GM23338 (cell line): ENCODE measurements at regions not wholly inside any gene's neighbourhood (a gene's known extent, or its start where the extent isn't known, plus 50 kb on each side); places are given as distances from the start of the nearest gene placed in this dataset.

ENCODE experiments used
- ATAC-seq: fragments of 200-7000 bp; cut with Tn5 transposase; 3 replicates; pipeline ENCODE4 v1.9.1; 2020
- DNase-seq: peaks from one replicate; pipeline ENCODE4 v3.0.0-alpha.2; 2015; ENCODE audit warnings: low spot score
- H2AFZ ChIP-seq: fragments of 200-600 bp; sonication (generic); 2 replicates; pipeline ENCODE4 v1.8.0; 2016; ENCODE audit warnings: antibody characterized with exemption, mild to moderate bottlenecking, moderate library complexity
- H3F3A ChIP-seq: fragments of 200-600 bp; sonication (generic); replicated peaks from 2 replicates; pipeline ENCODE4 v1.8.0; 2017; ENCODE audit warnings: antibody characterized with exemption, mixed run types, low read depth
- H3K27ac ChIP-seq: fragments of 200-600 bp; sonication (generic); 2 replicates; pipeline ENCODE4 v1.6.1; 2016; ENCODE audit warnings: low read depth
- H3K27me3 ChIP-seq: fragments of 200-600 bp; sonication (generic); 2 replicates; pipeline ENCODE4 v1.8.0; 2016; ENCODE audit warnings: mild to moderate bottlenecking, mixed run types, moderate library complexity; ENCODE audit not compliant: insufficient read depth
- H3K36me3 ChIP-seq: fragments of 200-600 bp; sonication (generic); 2 replicates; pipeline ENCODE4 v1.8.0; 2016; ENCODE audit warnings: mild to moderate bottlenecking; ENCODE audit not compliant: insufficient read depth
- H3K4me1 ChIP-seq: fragments of 200-600 bp; sonication (generic); 2 replicates; pipeline ENCODE4 v1.8.0; 2016; ENCODE audit warnings: mild to moderate bottlenecking, moderate library complexity; ENCODE audit not compliant: insufficient read depth
- H3K4me2 ChIP-seq: fragments of 200-600 bp; sonication (generic); 2 replicates; pipeline ENCODE4 v1.7.1; 2017; ENCODE audit warnings: mixed run types
- H3K4me3 ChIP-seq: fragments of 200-600 bp; sonication (generic); 2 replicates; pipeline ENCODE4 v1.6.1; 2016; ENCODE audit warnings: mixed run types
- H3K79me2 ChIP-seq: fragments of 200-600 bp; sonication (generic); replicated peaks from 2 replicates; pipeline ENCODE4 v1.8.0; 2017; ENCODE audit warnings: mild to moderate bottlenecking; ENCODE audit not compliant: insufficient read depth
- H3K9me2 ChIP-seq: fragments of 200-600 bp; sonication (generic); 2 replicates; pipeline ENCODE4 v1.8.0; 2017; ENCODE audit not compliant: insufficient read depth
- H4K20me1 ChIP-seq: fragments of 200-600 bp; sonication (generic); replicated peaks from 2 replicates; pipeline ENCODE4 v1.8.0; 2017; ENCODE audit warnings: mild to moderate bottlenecking; ENCODE audit not compliant: insufficient read depth
- H3K27ac Mint-ChIP-seq: 2 replicates; pipeline ENCODE4 v1.8.0; 2020; ENCODE audit warnings: inconsistent platforms, mild to moderate bottlenecking, moderate library complexity, mixed read lengths
- H3K27me3 Mint-ChIP-seq: 3 replicates; pipeline ENCODE4 v1.8.0; 2022; ENCODE audit warnings: low read depth, mild to moderate bottlenecking, moderate library complexity, mixed read lengths, inconsistent platforms; ENCODE audit not compliant: insufficient read depth, poor library complexity
- H3K36me3 Mint-ChIP-seq: 3 replicates; pipeline ENCODE4 v1.8.0; 2021; ENCODE audit warnings: low read depth, mild to moderate bottlenecking, inconsistent platforms, moderate library complexity, mixed read lengths
- H3K4me1 Mint-ChIP-seq: 3 replicates; pipeline ENCODE4 v1.8.0; 2020; ENCODE audit warnings: mild to moderate bottlenecking, inconsistent platforms, mixed read lengths
- H3K4me3 Mint-ChIP-seq: 3 replicates; pipeline ENCODE4 v1.8.0; 2021; ENCODE audit warnings: moderate library complexity, mild to moderate bottlenecking, inconsistent platforms, mixed read lengths
- H3K9me3 Mint-ChIP-seq: 3 replicates; pipeline ENCODE4 v1.8.0; 2020; ENCODE audit warnings: moderate library complexity, mild to moderate bottlenecking, inconsistent platforms, mixed read lengths
- CREB1 ChIP-seq: fragments of 250-450 bp; sonication (Bioruptor Pico); IDR thresholded peaks from 2 replicates; pipeline ENCODE4 v1.5.0; 2020; ENCODE audit warnings: low read depth, mild to moderate bottlenecking, moderate library complexity
- EZH2 ChIP-seq: fragments of 200-600 bp; sonication (generic); IDR thresholded peaks from one replicate; pipeline ENCODE4 v1.8.0; 2017; ENCODE audit warnings: antibody characterized with exemption, mild to moderate bottlenecking, low read depth; ENCODE audit not compliant: unreplicated experiment
- EZH2phosphoT487 ChIP-seq: fragments of 200-600 bp; sonication (generic); IDR thresholded peaks from one replicate; pipeline ENCODE4 v1.8.1; 2018; ENCODE audit warnings: antibody characterized with exemption; ENCODE audit not compliant: unreplicated experiment
- JUNB ChIP-seq: IDR thresholded peaks from one replicate; pipeline ENCODE4 v1.6.1; 2016; ENCODE audit warnings: antibody characterized with exemption; ENCODE audit not compliant: unreplicated experiment
- POLR2AphosphoS5 ChIP-seq: IDR thresholded peaks from 2 replicates; pipeline ENCODE4 v1.6.1; 2016; ENCODE audit warnings: antibody characterized with exemption, low read depth
- STAT1 ChIP-seq: IDR thresholded peaks from one replicate; pipeline ENCODE4 v1.6.1; 2016; ENCODE audit warnings: antibody characterized with exemption; ENCODE audit not compliant: unreplicated experiment
- ZNF114 ChIP-seq: fragments of 250-450 bp; sonication (Bioruptor Pico); IDR thresholded peaks from 2 replicates; pipeline ENCODE4 v1.5.0; 2020; ENCODE audit warnings: mild to moderate bottlenecking, moderate library complexity
- ZNF331 ChIP-seq: fragments of 250-450 bp; sonication (Bioruptor Pico); IDR thresholded peaks from 2 replicates; pipeline ENCODE4 v1.5.0; 2020; ENCODE audit warnings: low read depth, mild to moderate bottlenecking, moderate library complexity
- TF ChIP-seq, protein P1 (sequence below): IDR thresholded peaks from one replicate; pipeline ENCODE4 v1.6.1; 2018; ENCODE audit warnings: antibody characterized with exemption; ENCODE audit not compliant: unreplicated experiment
- TF ChIP-seq, protein P2 (sequence below), 2 experiments: fragments of 200-600 bp in 1 of 2; sonication (generic) in 1 of 2; conservative IDR thresholded peaks; 2 replicates each; pipeline versions ENCODE4 v1.5.1 to v1.6.1; 2016 to 2017; ENCODE audit warnings: antibody characterized with exemption in 2 of 2, low read depth in 2 of 2, mild to moderate bottlenecking in 2 of 2, moderate library complexity in 1 of 2
- TF ChIP-seq, protein P3 (sequence below): IDR thresholded peaks from 2 replicates; pipeline ENCODE4 v1.6.1; 2016; ENCODE audit warnings: antibody characterized with exemption

DNA sequence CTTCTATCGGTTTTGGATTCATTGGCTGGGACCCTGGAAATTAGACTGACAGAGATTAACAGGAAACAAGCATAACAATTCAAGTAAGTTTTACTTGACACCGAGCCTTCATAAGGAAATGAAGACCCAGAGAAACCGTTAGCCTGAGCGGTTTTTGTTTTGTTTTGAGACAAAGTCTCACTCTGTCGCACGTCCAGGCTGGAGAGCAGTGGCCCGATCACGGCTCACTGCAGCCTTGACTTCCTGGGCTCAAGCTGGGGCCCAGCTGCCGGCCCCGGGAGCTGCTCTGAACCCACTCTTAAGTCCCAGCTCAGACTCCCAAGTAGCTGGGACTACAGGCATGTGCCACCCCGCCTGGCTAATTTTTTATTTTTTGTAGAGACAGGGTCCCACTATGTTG, 321.3 kb downstream of the SEC14L1 start:
- TF ChIP-seq, protein P1, sequence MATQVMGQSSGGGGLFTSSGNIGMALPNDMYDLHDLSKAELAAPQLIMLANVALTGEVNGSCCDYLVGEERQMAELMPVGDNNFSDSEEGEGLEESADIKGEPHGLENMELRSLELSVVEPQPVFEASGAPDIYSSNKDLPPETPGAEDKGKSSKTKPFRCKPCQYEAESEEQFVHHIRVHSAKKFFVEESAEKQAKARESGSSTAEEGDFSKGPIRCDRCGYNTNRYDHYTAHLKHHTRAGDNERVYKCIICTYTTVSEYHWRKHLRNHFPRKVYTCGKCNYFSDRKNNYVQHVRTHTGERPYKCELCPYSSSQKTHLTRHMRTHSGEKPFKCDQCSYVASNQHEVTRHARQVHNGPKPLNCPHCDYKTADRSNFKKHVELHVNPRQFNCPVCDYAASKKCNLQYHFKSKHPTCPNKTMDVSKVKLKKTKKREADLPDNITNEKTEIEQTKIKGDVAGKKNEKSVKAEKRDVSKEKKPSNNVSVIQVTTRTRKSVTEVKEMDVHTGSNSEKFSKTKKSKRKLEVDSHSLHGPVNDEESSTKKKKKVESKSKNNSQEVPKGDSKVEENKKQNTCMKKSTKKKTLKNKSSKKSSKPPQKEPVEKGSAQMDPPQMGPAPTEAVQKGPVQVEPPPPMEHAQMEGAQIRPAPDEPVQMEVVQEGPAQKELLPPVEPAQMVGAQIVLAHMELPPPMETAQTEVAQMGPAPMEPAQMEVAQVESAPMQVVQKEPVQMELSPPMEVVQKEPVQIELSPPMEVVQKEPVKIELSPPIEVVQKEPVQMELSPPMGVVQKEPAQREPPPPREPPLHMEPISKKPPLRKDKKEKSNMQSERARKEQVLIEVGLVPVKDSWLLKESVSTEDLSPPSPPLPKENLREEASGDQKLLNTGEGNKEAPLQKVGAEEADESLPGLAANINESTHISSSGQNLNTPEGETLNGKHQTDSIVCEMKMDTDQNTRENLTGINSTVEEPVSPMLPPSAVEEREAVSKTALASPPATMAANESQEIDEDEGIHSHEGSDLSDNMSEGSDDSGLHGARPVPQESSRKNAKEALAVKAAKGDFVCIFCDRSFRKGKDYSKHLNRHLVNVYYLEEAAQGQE = no peak
- no peak for TF ChIP-seq ZNF114 (CRISPR knock-in tag)
- peaks cover 34% of the 10 kb centered on the region for H3K27me3 Mint-ChIP-seq
- peaks cover 16% of the 10 kb centered on the region for H3F3A ChIP-seq
- no peaks in the 10 kb centered on the region for H3K27me3 ChIP-seq
- H3K4me2 ChIP-seq = no peak overlapping the region
- no peak overlapping the region for H2AFZ ChIP-seq
- no peaks in the 10 kb centered on the region for H3K9me2 ChIP-seq
- H3K4me3 Mint-ChIP-seq = no peak overlapping the region
- no peaks in the 10 kb centered on the region; the same call in 2 of the 3 replicates for H3K9me3 Mint-ChIP-seq
- no peak overlapping the region; the same call in 1 of the 2 replicates for H3K27ac Mint-ChIP-seq
- H3K79me2 ChIP-seq = peaks cover 85% of the 10 kb centered on the region
- ATAC-seq (no peak), DNase-seq (no peak)
- peaks cover 68% of the 10 kb centered on the region for H3K4me1 Mint-ChIP-seq
- H3K4me1 ChIP-seq = peaks cover 42% of the 10 kb centered on the region
- no peak overlapping the region for H3K4me3 ChIP-seq
- no peaks in the 10 kb centered on the region for H3K36me3 ChIP-seq
- peak overlapping the region; percentile 84; the same call in 1 of the 2 replicates for H3K27ac ChIP-seq
- peaks cover 8% of the 10 kb centered on the region; the same call in 1 of the 2 replicates for H4K20me1 ChIP-seq
- H3K36me3 Mint-ChIP-seq = peaks cover 13% of the 10 kb centered on the region; the same call in 2 of the 3 replicates

DNA sequence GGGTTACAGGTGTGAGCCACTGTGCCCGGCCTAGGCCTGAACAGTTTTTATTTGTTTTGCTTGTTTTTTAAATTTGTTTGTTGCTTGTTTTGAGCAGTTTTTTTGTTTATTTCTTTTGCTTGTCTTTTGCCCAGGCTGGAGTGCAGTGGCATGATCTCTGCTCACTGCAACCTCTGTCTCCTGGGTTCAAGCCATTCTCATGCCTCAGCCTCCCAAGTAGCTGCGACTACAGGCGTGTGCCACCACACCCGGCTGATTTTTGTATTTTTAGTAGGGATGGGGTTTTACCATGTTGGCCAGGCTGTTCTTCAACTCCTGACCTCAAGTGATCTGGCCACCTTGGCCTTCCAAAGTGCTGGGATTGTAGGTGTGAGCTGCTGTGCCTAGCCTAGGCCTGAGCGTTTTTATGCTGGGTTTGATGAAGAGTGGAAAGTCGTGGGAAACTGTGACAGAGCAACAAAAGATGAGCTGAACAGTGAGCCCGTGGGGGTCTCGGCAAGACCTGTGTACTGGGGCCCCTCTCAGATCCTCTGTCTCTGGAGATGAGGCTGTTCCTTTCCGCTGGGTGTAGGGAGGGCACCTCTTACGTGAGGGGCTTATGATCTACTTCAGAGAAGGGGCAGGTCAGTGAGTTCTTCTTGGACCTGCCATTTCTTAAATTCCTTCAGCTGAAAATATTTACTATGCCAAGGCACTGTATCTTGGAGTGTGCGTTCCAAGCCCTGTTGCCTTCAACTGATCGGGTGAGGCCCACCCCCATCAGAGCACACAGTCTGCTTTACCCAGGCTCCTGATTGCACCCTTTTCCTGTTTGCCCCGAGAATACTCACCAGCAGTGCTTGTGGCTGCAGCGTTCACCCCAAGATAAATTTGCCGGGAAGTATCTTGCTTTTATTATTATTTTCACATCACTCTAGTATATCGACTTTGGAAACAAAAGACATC, 322.1 kb downstream of the SEC14L1 start:
- no peak for ATAC-seq
- H3K36me3 ChIP-seq = no peaks in the 10 kb centered on the region
- no peaks in the 10 kb centered on the region for H3K27me3 ChIP-seq
- H3K4me1 ChIP-seq = peaks cover 47% of the 10 kb centered on the region
- H3K9me3 Mint-ChIP-seq = no peaks in the 10 kb centered on the region; the same call in 2 of the 3 replicates
- H3K27me3 Mint-ChIP-seq = peaks cover 36% of the 10 kb centered on the region
- peaks cover 71% of the 10 kb centered on the region for H3K4me1 Mint-ChIP-seq
- no peak overlapping the region for H3K4me2 ChIP-seq
- no peak overlapping the region for H2AFZ ChIP-seq
- H3K27ac Mint-ChIP-seq = no peak overlapping the region
- H3K79me2 ChIP-seq = peaks cover 88% of the 10 kb centered on the region
- no peak for DNase-seq
- H4K20me1 ChIP-seq = peaks cover 8% of the 10 kb centered on the region; the same call in 1 of the 2 replicates
- no peak overlapping the region for H3K4me3 ChIP-seq
- H3K9me2 ChIP-seq = no peaks in the 10 kb centered on the region
- TF ChIP-seq, protein P2, sequence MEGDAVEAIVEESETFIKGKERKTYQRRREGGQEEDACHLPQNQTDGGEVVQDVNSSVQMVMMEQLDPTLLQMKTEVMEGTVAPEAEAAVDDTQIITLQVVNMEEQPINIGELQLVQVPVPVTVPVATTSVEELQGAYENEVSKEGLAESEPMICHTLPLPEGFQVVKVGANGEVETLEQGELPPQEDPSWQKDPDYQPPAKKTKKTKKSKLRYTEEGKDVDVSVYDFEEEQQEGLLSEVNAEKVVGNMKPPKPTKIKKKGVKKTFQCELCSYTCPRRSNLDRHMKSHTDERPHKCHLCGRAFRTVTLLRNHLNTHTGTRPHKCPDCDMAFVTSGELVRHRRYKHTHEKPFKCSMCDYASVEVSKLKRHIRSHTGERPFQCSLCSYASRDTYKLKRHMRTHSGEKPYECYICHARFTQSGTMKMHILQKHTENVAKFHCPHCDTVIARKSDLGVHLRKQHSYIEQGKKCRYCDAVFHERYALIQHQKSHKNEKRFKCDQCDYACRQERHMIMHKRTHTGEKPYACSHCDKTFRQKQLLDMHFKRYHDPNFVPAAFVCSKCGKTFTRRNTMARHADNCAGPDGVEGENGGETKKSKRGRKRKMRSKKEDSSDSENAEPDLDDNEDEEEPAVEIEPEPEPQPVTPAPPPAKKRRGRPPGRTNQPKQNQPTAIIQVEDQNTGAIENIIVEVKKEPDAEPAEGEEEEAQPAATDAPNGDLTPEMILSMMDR (conservative IDR thresholded peaks at IDR 0.05; ENCODE audit: low read depth in 2 of 2) = no peak
- TF ChIP-seq JUNB = no peak
- TF ChIP-seq EZH2phosphoT487 = no peak
- no peak for TF ChIP-seq CREB1
- TF ChIP-seq STAT1 = no peak
- TF ChIP-seq EZH2 = no peak
- TF ChIP-seq POLR2AphosphoS5 = no peak
- TF ChIP-seq ZNF331 = no peak
- TF ChIP-seq, protein P1 = no peak
- TF ChIP-seq, protein P3, sequence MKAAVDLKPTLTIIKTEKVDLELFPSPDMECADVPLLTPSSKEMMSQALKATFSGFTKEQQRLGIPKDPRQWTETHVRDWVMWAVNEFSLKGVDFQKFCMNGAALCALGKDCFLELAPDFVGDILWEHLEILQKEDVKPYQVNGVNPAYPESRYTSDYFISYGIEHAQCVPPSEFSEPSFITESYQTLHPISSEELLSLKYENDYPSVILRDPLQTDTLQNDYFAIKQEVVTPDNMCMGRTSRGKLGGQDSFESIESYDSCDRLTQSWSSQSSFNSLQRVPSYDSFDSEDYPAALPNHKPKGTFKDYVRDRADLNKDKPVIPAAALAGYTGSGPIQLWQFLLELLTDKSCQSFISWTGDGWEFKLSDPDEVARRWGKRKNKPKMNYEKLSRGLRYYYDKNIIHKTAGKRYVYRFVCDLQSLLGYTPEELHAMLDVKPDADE = no peak
- no peak overlapping the region for H3K4me3 Mint-ChIP-seq
- peak overlapping the region; percentile 84; the same call in 1 of the 2 replicates for H3K27ac ChIP-seq
- peaks cover 16% of the 10 kb centered on the region for H3F3A ChIP-seq
- peaks cover 16% of the 10 kb centered on the region; the same call in 2 of the 3 replicates for H3K36me3 Mint-ChIP-seq
